Progenitor cell of endocrine pancreas (in vitro differentiated cells): ENCODE measurements at regions not wholly inside any gene's neighbourhood (a gene's known extent, or its start where the extent isn't known, plus 50 kb on each side); places are given as distances from the start of the nearest gene placed in this dataset.
"Not testable (repeated sequence)": the region's sequence is repeated elsewhere in the genome, so short reads cannot be mapped to it uniquely, and the experiment has no call there.

Experiments used
- DNase-seq: peaks from one replicate; pipeline ENCODE4 v3.0.0; 2021; ENCODE audit warnings: low spot score; ENCODE audit not compliant: unreplicated experiment
- H3K27ac Mint-ChIP-seq: 2 replicates; pipeline ENCODE4 v1.8.0; 2021; ENCODE audit warnings: mild to moderate bottlenecking, moderate library complexity, mixed read lengths
- H3K27me3 Mint-ChIP-seq: 2 replicates; pipeline ENCODE4 v1.8.0; 2021; ENCODE audit warnings: mixed read lengths
- H3K36me3 Mint-ChIP-seq: 2 replicates; pipeline ENCODE4 v1.8.0; 2022; ENCODE audit warnings: mixed read lengths; ENCODE audit not compliant: insufficient read depth
- H3K4me1 Mint-ChIP-seq: 2 replicates; pipeline ENCODE4 v1.8.0; 2021; ENCODE audit warnings: low read depth, mixed read lengths
- H3K4me3 Mint-ChIP-seq: 2 replicates; pipeline ENCODE4 v1.8.0; 2021; ENCODE audit warnings: low read depth, mild to moderate bottlenecking, moderate library complexity, mixed read lengths
- H3K9me3 Mint-ChIP-seq: 2 replicates; pipeline ENCODE4 v1.8.0; 2021; ENCODE audit warnings: low read depth, mixed read lengths
- CTCF ChIP-seq: fragments of 200-600 bp; sonication (generic); IDR thresholded peaks from one replicate; pipeline ENCODE4 v1.5.0; 2021; ENCODE audit warnings: antibody characterized with exemption, mild to moderate bottlenecking; ENCODE audit not compliant: unreplicated experiment

GRCh38 chr5:106006242-106006641, 1664.5 kb downstream of the EFNA5 start:
- no peaks in the 10 kb centered on the region for H3K27me3 Mint-ChIP-seq
- no peak for DNase-seq
- no peaks in the 10 kb centered on the region for H3K4me1 Mint-ChIP-seq
- peaks cover 13% of the 10 kb centered on the region for H3K9me3 Mint-ChIP-seq
- no peak for TF ChIP-seq CTCF
- H3K27ac Mint-ChIP-seq = no peak overlapping the region
- peaks cover 1% of the 10 kb centered on the region for H3K36me3 Mint-ChIP-seq
- no peak overlapping the region for H3K4me3 Mint-ChIP-seq

GRCh38 chr5:105998991-105999390, 1671.7 kb downstream of the EFNA5 start:
- not testable (repeated sequence) for H3K27me3 Mint-ChIP-seq, H3K36me3 Mint-ChIP-seq, DNase-seq, H3K4me1 Mint-ChIP-seq, H3K4me3 Mint-ChIP-seq, H3K27ac Mint-ChIP-seq
- H3K9me3 Mint-ChIP-seq = peaks cover 24% of the 10 kb centered on the region

GRCh38 chr5:105993027-105993426, 1677.7 kb downstream of the EFNA5 start:
- H3K27me3 Mint-ChIP-seq = no peaks in the 10 kb centered on the region
- TF ChIP-seq CTCF = no peak
- no peaks in the 10 kb centered on the region for H3K9me3 Mint-ChIP-seq
- no peaks in the 10 kb centered on the region for H3K36me3 Mint-ChIP-seq
- no peak for DNase-seq
- H3K4me1 Mint-ChIP-seq = peaks cover 12% of the 10 kb centered on the region
- H3K4me3 Mint-ChIP-seq = no peak overlapping the region
- H3K27ac Mint-ChIP-seq = peak overlapping the region; percentile 20

- Mint-ChIP-seq H3K9me3 (peaks cover 3% of the 10 kb centered on the region), H3K36me3 (no peaks in the 10 kb centered on the region), H3K4me1 (no peaks in the 10 kb centered on the region), H3K4me3 (no peak overlapping the region), H3K27me3 (no peaks in the 10 kb centered on the region), H3K27ac (no peak overlapping the region)
- DNase-seq = no peak
- TF ChIP-seq CTCF = no peak
These were observed 1688.2 kb downstream of the EFNA5 start for GRCh38 chr5:105982526-105982925.

- no peaks in the 10 kb centered on the region for H3K9me3 Mint-ChIP-seq
- no peak overlapping the region for H3K27ac Mint-ChIP-seq
- H3K36me3 Mint-ChIP-seq = no peaks in the 10 kb centered on the region
- TF ChIP-seq CTCF = no peak
- H3K4me1 Mint-ChIP-seq = peaks cover 8% of the 10 kb centered on the region
- no peak for DNase-seq
- no peaks in the 10 kb centered on the region for H3K27me3 Mint-ChIP-seq
- H3K4me3 Mint-ChIP-seq = no peak overlapping the region
These were observed 1692.7 kb downstream of the EFNA5 start for GRCh38 chr5:105978011-105978410.

GRCh38 chr5:105977163-105977562, 1693.6 kb downstream of the EFNA5 start:
- no peak for DNase-seq
- Mint-ChIP-seq H3K36me3 (no peaks in the 10 kb centered on the region), H3K9me3 (no peaks in the 10 kb centered on the region), H3K27ac (no peak overlapping the region), H3K4me1 (peaks cover 8% of the 10 kb centered on the region), H3K27me3 (no peaks in the 10 kb centered on the region), H3K4me3 (no peak overlapping the region)
- TF ChIP-seq CTCF = no peak
